Sciatic nerve (tissue), 2 donors: ENCODE measurements at regions not wholly inside any gene's neighbourhood (a gene's known extent, or its start where the extent isn't known, plus 50 kb on each side); places are given as distances from the start of the nearest gene placed in this dataset. TPM values are rescaled to one million over a fixed set of nuclear protein-coding genes. Genes with fewer than 3 reads are reported as not detected.
"Not testable (repeated sequence)": the region's sequence is repeated elsewhere in the genome, so short reads cannot be mapped to it uniquely, and the experiment has no call there.

ENCODE experiments used
- ATAC-seq: fragments of 200-7000 bp; cut with Tn5 transposase; one replicate; pipeline ENCODE4 v1.9.1; 2020; ENCODE audit warnings: mild to moderate bottlenecking, moderate library complexity
- DNase-seq: peaks from one replicate; pipeline ENCODE4 v3.0.0-alpha.2; 2020; ENCODE audit warnings: low spot score
- intact Hi-C: fragments of 100-400 bp; cut with DNase I; formaldehyde crosslinking; loops from one replicate; pipeline ENCODE4 v1.14.2; 2022
- microRNA-seq: library from miRNA; unstranded; fragments of <30 nt; microRNA quantifications from one replicate; pipeline ENCODE4 v1.2.0, GENCODE V29; 2020
- donor health status: DM: no; HTN: no; CAD: no.
- donor health status: DM: no; HTN: no; CAD: no.

- intact Hi-C loops = not testable (repeated sequence)
- DNase-seq (peak; percentile 77), ATAC-seq (peak; percentile 86)
Measured at GRCh38 chr10:45235260-45235769, 80.1 kb downstream of the OR13A1 start.

- DNase-seq (no peak), ATAC-seq (peak; percentile 20)
- intact Hi-C loops = no loop called here
Measured at GRCh38 chr10:45235798-45236220, 79.6 kb downstream of the OR13A1 start.

GRCh38 chr10:45238896-45239295 lies 76.5 kb downstream of the OR13A1 start:
- DNase-seq = no peak
- ATAC-seq = no peak
- intact Hi-C loops = no loop called here

- intact Hi-C loops = no loop called here
- DNase-seq = no peak
- no peak for ATAC-seq
Measured at GRCh38 chr10:45239642-45240041, 75.8 kb downstream of the OR13A1 start.

GRCh38 chr10:45241865-45242520 lies 73.4 kb downstream of the OR13A1 start:
- DNase-seq (no peak), ATAC-seq (no peak)
- intact Hi-C loops = no loop called here

GRCh38 chr10:45243261-45243660 lies 72.1 kb downstream of the OR13A1 start:
- DNase-seq (no peak), ATAC-seq (no peak)
- intact Hi-C loops = no loop called here

- intact Hi-C loops = no loop called here
- ATAC-seq (no peak), DNase-seq (no peak)
Measured at GRCh38 chr10:45246522-45246921, 68.9 kb downstream of the OR13A1 start.

- no peak for DNase-seq
- ATAC-seq = peak; percentile 71
- intact Hi-C loops = no loop called here
Measured at GRCh38 chr10:45249978-45250693, 65.3 kb downstream of the OR13A1 start.

- DNase-seq, intact Hi-C loops, ATAC-seq: not testable (repeated sequence)
Measured at GRCh38 chr10:45250694-45251075, 64.7 kb downstream of the OR13A1 start.

Small RNA genes in the stretch of these regions (microRNA-seq; reads per million reads assigned to microRNA genes)
- not detected for gene MIR3156-1
